HepG2 (cell line): ENCODE measurements at regions not wholly inside any gene's neighbourhood (a gene's known extent, or its start where the extent isn't known, plus 50 kb on each side); places are given as distances from the start of the nearest gene placed in this dataset.

Experiments
- ATAC-seq: fragments of 200-7000 bp; cut with Tn5 transposase; 3 replicates; pipeline ENCODE4 v1.9.1; 2020; ENCODE audit warnings: mild to moderate bottlenecking, moderate library complexity
- BruUV-seq: library from RNA; stranded (reverse); fragments of 400-500 nt; replicated peaks from 2 replicates; lab custom pipeline; 2021; lab: Mats Ljungman, UMichigan
- CTCF ChIA-PET: fragments of 300-600 bp; formaldehyde crosslinking; extraction: SDS; loops from one replicate; lab custom pipeline; 2021; ENCODE audit warnings: low total read pairs, inconsistent platforms, low intra/inter-chr PET ratio; lab: Yijun Ruan, JAX
- POLR2A ChIA-PET: fragments of 350-600 bp; sonication (Branson Sonifier 250); formaldehyde crosslinking; loops from one replicate; lab custom pipeline; 2020; ENCODE audit warnings: antibody characterized with exemption, inconsistent platforms; lab: Yijun Ruan, JAX
- DNase-seq: peaks from one replicate; pipeline ENCODE4 v3.0.0-alpha.2; 2015; ENCODE audit warnings: low spot score
- FAIRE-seq: peaks from 3 replicates; lab custom pipeline; 2011; peaks lifted over from hg19 to GRCh38; lab: Jason Lieb, UNC
- H2AFZ ChIP-seq: one replicate; pipeline ENCODE4 v1.6.1; 2011; ENCODE audit warnings: low read length, inconsistent platforms
- H3K27ac ChIP-seq: fragments of 300-600 bp; 3 replicates; pipeline ENCODE4 v1.8.0; 2011; ENCODE audit warnings: mixed run types, mild to moderate bottlenecking, mixed read lengths, low read length, inconsistent platforms; ENCODE audit not compliant: insufficient read depth; ENCODE audit errors: extremely low read length
- H3K27me3 ChIP-seq, 2 experiments: fragments of 200-600 bp in 1 of 2; 2 replicates in 1 of 2; 3 replicates in 1 of 2; pipeline versions ENCODE4 v1.6.0 to v1.8.0; 2011; ENCODE audit warnings: low read length in 2 of 2, mild to moderate bottlenecking in 2 of 2, moderate library complexity in 2 of 2, inconsistent platforms in 1 of 2; ENCODE audit not compliant: insufficient read depth in 2 of 2, control insufficient read depth in 1 of 2
- H3K36me3 ChIP-seq, 2 experiments: fragments of 200-600 bp in 1 of 2; replicated peaks in 1 of 2; 2 replicates in 1 of 2; 3 replicates in 1 of 2; pipeline versions ENCODE4 v1.5.1 to v1.8.0; 2011; ENCODE audit warnings: low read length in 2 of 2, inconsistent platforms in 1 of 2; ENCODE audit not compliant: insufficient read depth in 2 of 2, control insufficient read depth in 1 of 2
- H3K4me1 ChIP-seq: 2 replicates; pipeline ENCODE4 v1.5.1; 2012; ENCODE audit warnings: low read length, inconsistent platforms; ENCODE audit not compliant: insufficient read depth
- H3K4me2 ChIP-seq: 2 replicates; pipeline ENCODE4 v1.6.0; 2011; ENCODE audit warnings: low read depth, low read length, inconsistent platforms
- H3K4me3 ChIP-seq, 3 experiments: fragments of 200-600 bp in 1 of 3; sonication (generic), shearing (Covaris generic) in 1 of 3; replicated peaks in 1 of 3; 2 replicates each; pipeline ENCODE4 v1.5.1; 2011 to 2016; ENCODE audit warnings: low read length in 3 of 3, inconsistent platforms in 2 of 3, low read depth in 2 of 3, mild to moderate bottlenecking in 2 of 3, control low read depth in 1 of 3, mixed read lengths in 1 of 3; ENCODE audit not compliant: insufficient read depth in 1 of 3
- H3K79me2 ChIP-seq: one replicate; pipeline ENCODE4 v1.6.1; 2011; ENCODE audit warnings: low read length, inconsistent platforms; ENCODE audit not compliant: insufficient read depth
- H3K9ac ChIP-seq: 2 replicates; pipeline ENCODE4 v1.6.0; 2011; ENCODE audit warnings: mild to moderate bottlenecking, low read depth, low read length, inconsistent platforms; ENCODE audit not compliant: insufficient read depth
- H3K9me3 ChIP-seq: 2 replicates; pipeline ENCODE4 v1.5.1; 2012; ENCODE audit warnings: mild to moderate bottlenecking, low read length
- H4K20me1 ChIP-seq: 2 replicates; pipeline ENCODE4 v1.6.0; 2011; ENCODE audit warnings: inconsistent platforms, mild to moderate bottlenecking, low read length, moderate library complexity; ENCODE audit not compliant: insufficient read depth
- ATAD3A ChIP-seq: sonication (generic); formaldehyde crosslinking; IDR thresholded peaks from 2 replicates; pipeline ENCODE4 v1.4.0; 2020; ENCODE audit warnings: missing genetic modification reagents
- CEBPB ChIP-seq: IDR thresholded peaks from 2 replicates; pipeline ENCODE4 v1.6.1; 2011; ENCODE audit warnings: low read depth, low read length, improper control_type of control experiment, borderline replicate concordance
- FOXK2 ChIP-seq: fragments of 450-650 bp; IDR thresholded peaks from 2 replicates; pipeline ENCODE4 v1.6.1; 2016
- NFIC ChIP-seq: IDR thresholded peaks from 2 replicates; pipeline ENCODE4 v1.6.1; 2012; ENCODE audit warnings: mild to moderate bottlenecking, low read length, inconsistent platforms
- ZGPAT ChIP-seq: IDR thresholded peaks from 2 replicates; pipeline ENCODE4 v1.6.1; 2016; ENCODE audit warnings: mild to moderate bottlenecking
- ZNF260 ChIP-seq: sonication (generic); formaldehyde crosslinking; IDR thresholded peaks from 2 replicates; pipeline ENCODE4 v1.4.0; 2020; ENCODE audit warnings: missing genetic modification reagents, low read depth, mild to moderate bottlenecking, borderline replicate concordance
- ZNF431 ChIP-seq: sonication (generic); formaldehyde crosslinking; IDR thresholded peaks from 2 replicates; pipeline ENCODE4 v1.9.0; 2022; ENCODE audit warnings: missing genetic modification reagents, low read depth, mild to moderate bottlenecking, borderline replicate concordance
- ZNF746 ChIP-seq: sonication (generic); formaldehyde crosslinking; IDR thresholded peaks from 2 replicates; pipeline ENCODE4 v1.8.0; 2022; ENCODE audit warnings: mild to moderate bottlenecking, missing genetic modification reagents
- ZNF776 ChIP-seq: sonication (generic); formaldehyde crosslinking; IDR thresholded peaks from 2 replicates; pipeline ENCODE4 v1.4.0; 2020; ENCODE audit warnings: mild to moderate bottlenecking, missing genetic modification reagents
- WGBS: methylation state at CpG from one replicate; pipeline ENCODE4 v1.1.6; 2017; ENCODE audit warnings: low lambda C conversion rate; 5-methylcytosine and 5-hydroxymethylcytosine counted together
- in situ Hi-C: cut with HindIII; loops from 2 replicates; pipeline ENCODE4 v1.10.0; 2017; ENCODE audit warnings: low pct_unique_long_range_greater_than_20kb; ENCODE audit not compliant: extremely low pct_ligation_motif_present
- intact Hi-C: fragments of 100-400 bp; cut with micrococcal nuclease; formaldehyde crosslinking; loops from one replicate; pipeline ENCODE4 v1.10.0; 2022; ENCODE audit not compliant: unreplicated experiment

DNA sequence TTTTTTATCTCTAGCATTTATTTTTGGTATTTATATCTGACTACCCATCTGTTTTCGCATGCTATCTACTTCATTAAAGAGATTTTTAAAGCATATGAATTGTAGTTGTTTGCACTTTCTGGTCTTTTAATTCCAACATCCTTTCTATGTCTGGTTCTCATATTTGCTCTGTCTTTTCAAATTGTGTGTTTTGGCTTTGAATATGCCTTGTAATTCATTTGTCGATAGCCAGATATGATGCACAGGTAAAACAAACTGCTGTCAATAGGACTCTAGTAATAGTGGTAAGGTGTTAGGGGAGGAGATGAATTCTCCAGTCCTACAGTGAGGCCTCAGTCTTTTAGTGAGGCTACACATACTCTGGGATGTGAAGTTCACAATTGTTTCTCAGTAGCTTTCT lies 530.8 kb upstream of the CCDC179 start:
- DNase-seq (no peak), ATAC-seq (no peak), FAIRE-seq (no peak)
- H4K20me1 ChIP-seq: no peaks in the 10 kb centered on the region
- in situ Hi-C loops (no loop called here), intact Hi-C loops (no loop called here)
- TF ChIP-seq CEBPB (no peak), ZNF431 (no peak), ZGPAT (CRISPR knock-in tag) (no peak), ZNF746 (CRISPR knock-in tag) (no peak), FOXK2 (no peak), NFIC (no peak), ZNF776 (CRISPR knock-in tag) (no peak), ATAD3A (CRISPR knock-in tag) (no peak)
- no peak overlapping the region for H3K4me3 ChIP-seq
- ChIA-PET POLR2A (no interaction called here), CTCF (no interaction called here)
- H3K4me1 ChIP-seq: no peaks in the 10 kb centered on the region
- no peak overlapping the region for H2AFZ ChIP-seq
- no TSS peak for BruUV-seq
- no peaks in the 10 kb centered on the region for H3K9me3 ChIP-seq
- no peaks in the 10 kb centered on the region for H3K27me3 ChIP-seq
- H3K36me3 ChIP-seq: no peaks in the 10 kb centered on the region
- no peak overlapping the region for H3K27ac ChIP-seq
- no peaks in the 10 kb centered on the region for H3K79me2 ChIP-seq
- no peak overlapping the region for H3K4me2 ChIP-seq
- H3K9ac ChIP-seq: no peak overlapping the region
- 18% methylated on average over 2 of the region's 2 CpGs for WGBS

- Histone ChIP-seq H2AFZ (no peak overlapping the region), H3K9ac (no peak overlapping the region), H4K20me1 (no peaks in the 10 kb centered on the region), H3K79me2 (no peaks in the 10 kb centered on the region), H3K27me3 (no peaks in the 10 kb centered on the region), H3K4me2 (no peak overlapping the region), H3K27ac (no peak overlapping the region), H3K36me3 (no peaks in the 10 kb centered on the region), H3K4me1 (no peaks in the 10 kb centered on the region), H3K4me3 (no peak overlapping the region), H3K9me3 (no peaks in the 10 kb centered on the region)
- no peak for FAIRE-seq
- CTCF ChIA-PET: no interaction called here
- intact Hi-C loops: no loop called here
- no peak for DNase-seq
- POLR2A ChIA-PET: no interaction called here
- BruUV-seq: no TSS peak
- no peak for ATAC-seq
- no peak for TF ChIP-seq ZNF260 (CRISPR knock-in tag)
- in situ Hi-C loops: no loop called here
- 0% methylated on average over 2 of the region's 2 CpGs for WGBS
Observed at GRCh38 chr11:23398052-23398451, 537.8 kb upstream of the CCDC179 start.
